HEK293T (cell line): ENCODE measurements at regions not wholly inside any gene's neighbourhood (a gene's known extent, or its start where the extent isn't known, plus 50 kb on each side); places are given as distances from the start of the nearest gene placed in this dataset.

Source experiments
- BHLHE40 ChIP-seq: fragments of 450-650 bp; IDR thresholded peaks from 2 replicates; pipeline ENCODE4 v1.6.1; 2016; ENCODE audit warnings: mild to moderate bottlenecking, moderate library complexity, borderline replicate concordance
- CTBP1 ChIP-seq: fragments of 450-650 bp; IDR thresholded peaks from 2 replicates; pipeline ENCODE4 v1.6.1; 2016; ENCODE audit warnings: borderline replicate concordance
- FOXM1 ChIP-seq: fragments of 450-650 bp; IDR thresholded peaks from 2 replicates; pipeline ENCODE4 v1.6.1; 2017; ENCODE audit warnings: mild to moderate bottlenecking, borderline replicate concordance
- LEF1 ChIP-seq: fragments of 450-650 bp; IDR thresholded peaks from 2 replicates; pipeline ENCODE4 v1.6.1; 2017; ENCODE audit warnings: mild to moderate bottlenecking, borderline replicate concordance
- NFRKB ChIP-seq: fragments of 450-650 bp; IDR thresholded peaks from 2 replicates; pipeline ENCODE4 v1.6.1; 2016; ENCODE audit warnings: mild to moderate bottlenecking, moderate library complexity
- SP1 ChIP-seq: fragments of 450-650 bp; IDR thresholded peaks from 2 replicates; pipeline ENCODE4 v1.6.1; 2017

DNA sequence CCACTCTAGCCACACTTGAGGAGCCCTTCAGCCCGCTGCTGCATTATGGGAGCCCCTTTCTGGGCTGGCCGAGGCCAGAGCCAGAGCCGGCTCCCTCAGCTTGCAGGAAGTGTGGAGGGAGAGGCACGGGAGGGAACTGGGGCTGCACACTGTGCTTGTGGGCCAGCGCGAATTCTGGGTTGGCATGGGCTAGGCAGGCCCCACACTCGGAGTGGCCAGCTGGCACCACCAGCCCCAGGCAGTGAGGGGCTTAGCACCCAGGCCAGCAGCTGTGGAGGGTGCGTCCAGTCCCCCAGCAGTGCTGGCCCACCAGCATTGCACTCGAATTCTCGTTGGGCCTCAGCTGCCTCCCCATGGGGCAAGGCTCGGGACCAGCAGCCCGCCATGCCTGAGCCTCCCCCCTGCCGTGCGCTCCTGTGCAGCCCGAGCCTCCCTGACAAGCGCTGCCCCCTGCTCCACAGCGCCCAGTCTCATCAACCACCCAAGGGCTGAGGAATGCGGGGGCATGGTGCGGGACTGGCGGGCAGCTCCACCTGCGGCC is 785.9 kb upstream of the TPTE start:
- TF ChIP-seq FOXM1 (no peak), LEF1 (no peak), NFRKB (no peak), SP1 (no peak), BHLHE40 (no peak), CTBP1 (no peak)
